ENCODE measurements at regions not wholly inside any gene's neighbourhood (a gene's known extent, or its start where the extent isn't known, plus 50 kb on each side); places are given as distances from the start of the nearest gene placed in this dataset.

DNA sequence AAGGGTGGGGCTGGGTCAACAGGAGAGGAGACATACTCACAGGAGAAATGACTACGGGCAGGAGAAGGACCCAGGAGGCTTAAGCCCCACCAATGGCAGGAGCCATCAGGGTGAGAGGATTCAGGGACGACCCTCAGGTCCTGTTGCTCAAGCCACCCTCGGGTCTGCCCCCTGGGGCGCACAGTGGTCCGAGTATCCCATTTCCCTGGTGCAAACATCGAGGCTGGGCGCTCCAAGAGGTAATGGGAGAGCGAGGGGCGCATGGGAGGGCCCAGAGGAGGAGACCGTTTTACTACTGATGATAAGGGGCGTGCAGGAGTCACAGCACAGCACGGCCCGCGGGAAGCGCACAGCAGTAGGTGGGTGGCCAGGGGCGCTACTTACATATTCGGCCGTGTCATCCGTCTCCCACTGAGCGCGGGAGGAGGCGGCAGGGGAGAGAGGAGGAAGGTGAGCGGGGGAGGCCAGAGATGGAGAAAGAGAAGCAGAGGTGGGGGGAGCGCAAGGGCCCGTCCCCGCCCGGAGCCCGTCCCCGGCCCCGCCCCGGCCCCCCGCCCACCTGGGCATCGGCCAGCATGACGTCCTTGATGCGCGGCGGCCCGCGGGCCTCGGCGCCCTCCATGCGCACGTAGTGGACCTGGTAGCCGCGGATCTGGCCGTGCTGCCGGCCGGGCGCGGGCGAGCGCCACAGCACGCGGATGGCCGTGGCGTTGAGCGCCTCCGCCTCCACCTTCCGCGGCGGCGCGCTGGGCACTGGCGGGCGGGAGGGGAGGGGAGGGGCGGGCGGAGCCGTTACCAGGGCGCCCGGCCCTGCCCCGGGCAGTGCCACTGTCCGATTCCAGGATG lies 111.5 kb downstream of the PTPRS start:
- TF ChIP-seq, protein P1, sequence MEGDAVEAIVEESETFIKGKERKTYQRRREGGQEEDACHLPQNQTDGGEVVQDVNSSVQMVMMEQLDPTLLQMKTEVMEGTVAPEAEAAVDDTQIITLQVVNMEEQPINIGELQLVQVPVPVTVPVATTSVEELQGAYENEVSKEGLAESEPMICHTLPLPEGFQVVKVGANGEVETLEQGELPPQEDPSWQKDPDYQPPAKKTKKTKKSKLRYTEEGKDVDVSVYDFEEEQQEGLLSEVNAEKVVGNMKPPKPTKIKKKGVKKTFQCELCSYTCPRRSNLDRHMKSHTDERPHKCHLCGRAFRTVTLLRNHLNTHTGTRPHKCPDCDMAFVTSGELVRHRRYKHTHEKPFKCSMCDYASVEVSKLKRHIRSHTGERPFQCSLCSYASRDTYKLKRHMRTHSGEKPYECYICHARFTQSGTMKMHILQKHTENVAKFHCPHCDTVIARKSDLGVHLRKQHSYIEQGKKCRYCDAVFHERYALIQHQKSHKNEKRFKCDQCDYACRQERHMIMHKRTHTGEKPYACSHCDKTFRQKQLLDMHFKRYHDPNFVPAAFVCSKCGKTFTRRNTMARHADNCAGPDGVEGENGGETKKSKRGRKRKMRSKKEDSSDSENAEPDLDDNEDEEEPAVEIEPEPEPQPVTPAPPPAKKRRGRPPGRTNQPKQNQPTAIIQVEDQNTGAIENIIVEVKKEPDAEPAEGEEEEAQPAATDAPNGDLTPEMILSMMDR (IDR thresholded peaks at IDR 0.05; ENCODE audit: low read depth, low read length, missing input control): no peak
- no peak for TF ChIP-seq EGR1 (IDR thresholded peaks at IDR 0.05; ENCODE audit: low read depth in 2 of 2)
- no peak for TF ChIP-seq TAF1 (conservative IDR thresholded peaks at IDR 0.05)
- no peak for TF ChIP-seq FOXA1 (IDR thresholded peaks at IDR 0.05)
- TF ChIP-seq HNF4A (conservative IDR thresholded peaks at IDR 0.05): no peak
- TF ChIP-seq, protein P2, sequence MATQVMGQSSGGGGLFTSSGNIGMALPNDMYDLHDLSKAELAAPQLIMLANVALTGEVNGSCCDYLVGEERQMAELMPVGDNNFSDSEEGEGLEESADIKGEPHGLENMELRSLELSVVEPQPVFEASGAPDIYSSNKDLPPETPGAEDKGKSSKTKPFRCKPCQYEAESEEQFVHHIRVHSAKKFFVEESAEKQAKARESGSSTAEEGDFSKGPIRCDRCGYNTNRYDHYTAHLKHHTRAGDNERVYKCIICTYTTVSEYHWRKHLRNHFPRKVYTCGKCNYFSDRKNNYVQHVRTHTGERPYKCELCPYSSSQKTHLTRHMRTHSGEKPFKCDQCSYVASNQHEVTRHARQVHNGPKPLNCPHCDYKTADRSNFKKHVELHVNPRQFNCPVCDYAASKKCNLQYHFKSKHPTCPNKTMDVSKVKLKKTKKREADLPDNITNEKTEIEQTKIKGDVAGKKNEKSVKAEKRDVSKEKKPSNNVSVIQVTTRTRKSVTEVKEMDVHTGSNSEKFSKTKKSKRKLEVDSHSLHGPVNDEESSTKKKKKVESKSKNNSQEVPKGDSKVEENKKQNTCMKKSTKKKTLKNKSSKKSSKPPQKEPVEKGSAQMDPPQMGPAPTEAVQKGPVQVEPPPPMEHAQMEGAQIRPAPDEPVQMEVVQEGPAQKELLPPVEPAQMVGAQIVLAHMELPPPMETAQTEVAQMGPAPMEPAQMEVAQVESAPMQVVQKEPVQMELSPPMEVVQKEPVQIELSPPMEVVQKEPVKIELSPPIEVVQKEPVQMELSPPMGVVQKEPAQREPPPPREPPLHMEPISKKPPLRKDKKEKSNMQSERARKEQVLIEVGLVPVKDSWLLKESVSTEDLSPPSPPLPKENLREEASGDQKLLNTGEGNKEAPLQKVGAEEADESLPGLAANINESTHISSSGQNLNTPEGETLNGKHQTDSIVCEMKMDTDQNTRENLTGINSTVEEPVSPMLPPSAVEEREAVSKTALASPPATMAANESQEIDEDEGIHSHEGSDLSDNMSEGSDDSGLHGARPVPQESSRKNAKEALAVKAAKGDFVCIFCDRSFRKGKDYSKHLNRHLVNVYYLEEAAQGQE (IDR thresholded peaks at IDR 0.05): no peak
- no peak for TF ChIP-seq RAD21 (IDR thresholded peaks at IDR 0.05)
- TF ChIP-seq SP1 (IDR thresholded peaks at IDR 0.05): no peak

Data from liver (tissue), 3 donors.